ENCODE measurements at regions not wholly inside any gene's neighbourhood (a gene's known extent, or its start where the extent isn't known, plus 50 kb on each side); places are given as distances from the start of the nearest gene placed in this dataset.
A peak's percentile ranks its signal among the peaks of the same experiment; 100 is the strongest.
"Not testable (repeated sequence)": the region's sequence is repeated elsewhere in the genome, so short reads cannot be mapped to it uniquely, and the experiment has no call there.

GRCh38 chr5:39721394-39721793 is 296.6 kb upstream of the DAB2 start:
- no peak for DNase-seq

- DNase-seq: no peak
These were observed 295.4 kb upstream of the DAB2 start for GRCh38 chr5:39720136-39720535.

- no peak for DNase-seq
These were observed 292.6 kb upstream of the DAB2 start for GRCh38 chr5:39717176-39717897.

GRCh38 chr5:39716532-39717028 is 291.8 kb upstream of the DAB2 start:
- peak in 1 of 2 experiments; percentile 72 for DNase-seq

- DNase-seq: peak; percentile 27 to 71
These were observed 289.4 kb upstream of the DAB2 start for GRCh38 chr5:39714036-39714698.

- no peak for DNase-seq
These were observed 288.6 kb upstream of the DAB2 start for GRCh38 chr5:39713250-39713916.

- no peak for DNase-seq
These were observed 287.8 kb upstream of the DAB2 start for GRCh38 chr5:39712316-39713249.

- no peak for DNase-seq
These were observed 287.0 kb upstream of the DAB2 start for GRCh38 chr5:39711821-39712220.

GRCh38 chr5:39709032-39709431 is 284.3 kb upstream of the DAB2 start:
- no peak for DNase-seq

- no peak for DNase-seq
These were observed 278.1 kb upstream of the DAB2 start for GRCh38 chr5:39702928-39703327.

- no peak for DNase-seq
These were observed 275.7 kb upstream of the DAB2 start for GRCh38 chr5:39700523-39700922.

- no peak for DNase-seq
These were observed 274.2 kb upstream of the DAB2 start for GRCh38 chr5:39698838-39699560.

- no peak for DNase-seq
These were observed 273.1 kb upstream of the DAB2 start for GRCh38 chr5:39697881-39698280.

GRCh38 chr5:39696672-39697398 is 272.1 kb upstream of the DAB2 start:
- no peak for DNase-seq

GRCh38 chr5:39691993-39692392 is 267.2 kb upstream of the DAB2 start:
- DNase-seq: no peak

- no peak for DNase-seq
These were observed 266.4 kb upstream of the DAB2 start for GRCh38 chr5:39691136-39691535.

- DNase-seq: no peak
These were observed 265.1 kb upstream of the DAB2 start for GRCh38 chr5:39689919-39690318.

GRCh38 chr5:39687924-39688323 is 263.1 kb upstream of the DAB2 start:
- not testable (repeated sequence) for DNase-seq

- DNase-seq: no peak
These were observed 255.4 kb upstream of the DAB2 start for GRCh38 chr5:39680213-39680612.

GRCh38 chr5:39678534-39678933 is 253.8 kb upstream of the DAB2 start:
- DNase-seq: no peak

GRCh38 chr5:39675676-39676075 is 250.9 kb upstream of the DAB2 start:
- DNase-seq: no peak
